ENCODE measurements at regions not wholly inside any gene's neighbourhood (a gene's known extent, or its start where the extent isn't known, plus 50 kb on each side); places are given as distances from the start of the nearest gene placed in this dataset.
"Not testable (repeated sequence)": the region's sequence is repeated elsewhere in the genome, so short reads cannot be mapped to it uniquely, and the experiment has no call there.

DNA sequence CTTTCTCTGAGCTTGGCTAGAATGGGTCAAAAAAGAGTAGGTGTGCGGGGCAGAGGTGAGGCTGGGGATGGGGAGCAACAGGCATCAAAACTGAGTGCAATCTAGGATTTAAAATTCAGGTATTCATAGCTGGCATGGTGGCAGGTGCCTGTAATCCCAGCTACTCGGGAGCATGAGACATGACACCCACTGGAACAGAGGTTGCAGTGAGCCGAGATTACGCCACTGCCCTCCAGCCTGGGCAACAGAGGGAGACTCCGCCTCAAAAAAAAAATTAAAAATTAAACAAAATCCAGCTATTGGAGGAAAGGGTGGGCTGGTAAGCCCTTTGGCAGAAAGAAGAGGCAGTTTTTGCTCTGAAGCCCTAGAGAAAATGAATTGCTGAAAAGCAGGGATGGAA lies 485.8 kb upstream of the PROK2 start:
- POLR2A ChIA-PET (ENCODE audit: low non-redundant PET): interaction anchor here (0.6 kb wide), 1 partner anchor 82 kb away, joined by 3 read pairs; no protein-coding TSS in a partner anchor
- DNase-seq (ENCODE audit: low spot score): no peak
- CTCF ChIA-PET: interaction anchor here (0.7 kb wide), 1 partner anchor 9 kb away, joined by 3 read pairs; no protein-coding TSS in a partner anchor
- H3K27ac ChIP-seq: peak overlapping the region; percentile 70
- TF ChIP-seq, protein P1, sequence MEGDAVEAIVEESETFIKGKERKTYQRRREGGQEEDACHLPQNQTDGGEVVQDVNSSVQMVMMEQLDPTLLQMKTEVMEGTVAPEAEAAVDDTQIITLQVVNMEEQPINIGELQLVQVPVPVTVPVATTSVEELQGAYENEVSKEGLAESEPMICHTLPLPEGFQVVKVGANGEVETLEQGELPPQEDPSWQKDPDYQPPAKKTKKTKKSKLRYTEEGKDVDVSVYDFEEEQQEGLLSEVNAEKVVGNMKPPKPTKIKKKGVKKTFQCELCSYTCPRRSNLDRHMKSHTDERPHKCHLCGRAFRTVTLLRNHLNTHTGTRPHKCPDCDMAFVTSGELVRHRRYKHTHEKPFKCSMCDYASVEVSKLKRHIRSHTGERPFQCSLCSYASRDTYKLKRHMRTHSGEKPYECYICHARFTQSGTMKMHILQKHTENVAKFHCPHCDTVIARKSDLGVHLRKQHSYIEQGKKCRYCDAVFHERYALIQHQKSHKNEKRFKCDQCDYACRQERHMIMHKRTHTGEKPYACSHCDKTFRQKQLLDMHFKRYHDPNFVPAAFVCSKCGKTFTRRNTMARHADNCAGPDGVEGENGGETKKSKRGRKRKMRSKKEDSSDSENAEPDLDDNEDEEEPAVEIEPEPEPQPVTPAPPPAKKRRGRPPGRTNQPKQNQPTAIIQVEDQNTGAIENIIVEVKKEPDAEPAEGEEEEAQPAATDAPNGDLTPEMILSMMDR (conservative IDR thresholded peaks at IDR 0.05; ENCODE audit: low read depth): no peak

DNA sequence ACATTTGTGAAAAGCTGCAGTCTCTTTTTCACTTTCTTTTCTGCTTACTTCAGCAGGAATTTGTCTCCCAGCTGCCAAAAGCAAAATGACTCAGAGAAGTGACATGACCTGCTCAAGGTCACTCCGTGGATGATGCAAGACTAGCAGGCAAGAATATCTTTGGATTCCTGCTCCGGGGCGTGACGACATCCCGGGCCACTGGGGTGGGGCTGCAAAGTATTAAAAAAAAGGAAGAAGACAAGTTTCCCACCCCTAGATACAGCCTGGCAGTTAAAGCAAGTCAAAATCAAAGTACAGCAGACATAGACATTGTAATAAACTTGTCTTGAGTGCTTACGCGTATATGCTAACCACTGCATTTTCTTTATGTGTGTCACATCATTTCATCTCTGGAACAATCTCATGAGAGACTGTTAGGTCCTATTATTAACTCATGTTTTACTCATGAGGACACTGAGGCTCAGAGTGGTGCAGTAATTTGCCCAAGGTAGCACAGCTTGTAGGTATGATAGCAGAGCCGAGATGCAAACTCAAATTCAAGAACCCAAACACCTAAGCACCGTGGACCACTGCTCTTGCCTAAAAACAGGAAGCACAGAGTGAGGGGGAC lies 485.2 kb upstream of the PROK2 start:
- ChIA-PET CTCF (interaction anchor here (0.6 to 0.7 kb wide), 3 partner anchors 10 to 1493 kb away, joined by 3 to 11 read pairs (median 3); no protein-coding TSS in a partner anchor), POLR2A (ENCODE audit: low non-redundant PET) (no interaction called here)
- TF ChIP-seq, protein P1 (conservative IDR thresholded peaks at IDR 0.05; ENCODE audit: low read depth): no peak
- peak overlapping the region; percentile 70 for H3K27ac ChIP-seq
- DNase-seq (ENCODE audit: low spot score): peak; percentile 58

DNA sequence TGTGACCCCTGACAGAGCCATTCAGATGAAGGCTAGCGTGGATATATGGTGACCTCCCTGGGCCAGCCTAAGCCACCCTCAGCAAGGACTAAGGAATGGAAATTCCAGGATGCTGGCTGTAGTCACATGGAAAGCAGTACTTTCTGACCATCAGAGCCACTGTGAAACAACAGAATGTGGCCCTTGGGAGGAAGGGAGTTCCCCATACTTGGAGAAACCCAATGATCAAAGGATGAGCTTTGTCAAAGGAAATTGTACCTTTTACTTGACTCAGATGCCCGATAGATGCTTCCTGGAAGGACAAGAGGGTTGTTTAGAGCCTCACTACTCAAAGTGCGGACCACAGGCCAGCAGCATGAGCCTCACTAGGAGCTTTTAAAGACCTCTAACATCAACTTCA lies 484.5 kb upstream of the PROK2 start:
- POLR2A ChIA-PET (ENCODE audit: low non-redundant PET): no interaction called here
- H3K27ac ChIP-seq: peak overlapping the region; percentile 70
- no peak for DNase-seq (ENCODE audit: low spot score)
- CTCF ChIA-PET: interaction anchor here (0.5 to 0.6 kb wide), 2 partner anchors 114 to 1492 kb away, joined by 4 to 11 read pairs; no protein-coding TSS in a partner anchor
- TF ChIP-seq, protein P1 (conservative IDR thresholded peaks at IDR 0.05; ENCODE audit: low read depth): no peak

DNA sequence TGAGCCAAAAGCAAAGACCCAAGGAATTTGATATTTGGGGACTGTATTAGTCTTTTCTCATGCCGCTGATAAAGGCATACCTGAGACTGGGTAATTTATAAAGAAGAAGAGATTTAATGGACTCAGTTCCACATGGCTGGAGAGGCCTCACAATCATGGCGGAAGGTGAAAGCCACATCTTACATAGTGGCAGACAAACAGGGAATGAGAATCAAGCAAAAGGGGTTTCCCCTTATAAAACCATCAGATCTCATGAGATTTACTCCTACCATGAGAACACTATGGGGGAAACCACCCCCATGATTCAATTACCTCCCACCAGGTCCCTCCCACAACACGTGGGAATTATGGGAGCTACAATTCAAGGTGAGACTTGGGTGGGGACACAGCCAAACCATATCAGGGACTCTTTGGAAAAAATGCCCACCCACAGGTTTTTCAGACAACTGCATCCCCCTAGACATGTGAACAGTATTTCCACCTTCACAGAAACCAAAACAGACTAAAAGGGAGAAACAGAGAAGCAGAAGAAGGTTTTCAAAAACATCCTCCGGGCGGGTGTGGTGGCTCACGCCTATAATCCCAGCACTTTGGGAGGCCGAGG lies 482.1 kb upstream of the PROK2 start:
- CTCF ChIA-PET; DNase-seq (ENCODE audit: low spot score); H3K27ac ChIP-seq; POLR2A ChIA-PET (ENCODE audit: low non-redundant PET): not testable (repeated sequence)

DNA sequence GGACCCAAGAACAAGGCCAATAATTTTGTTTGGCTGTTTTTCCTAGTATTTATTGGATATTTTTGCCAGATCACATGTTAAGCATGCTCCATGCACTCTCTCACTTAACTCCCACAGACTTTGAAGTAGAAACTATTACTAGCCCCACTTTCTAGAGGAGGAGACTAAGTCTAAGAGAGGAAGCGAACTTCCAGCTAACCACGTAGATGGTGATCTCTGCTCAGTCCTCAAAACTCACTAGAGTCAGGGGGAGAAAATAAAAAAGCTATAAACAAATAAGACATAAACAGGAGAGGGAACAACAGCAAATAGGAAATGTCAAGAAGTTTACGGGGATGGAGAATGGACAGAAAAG lies 481.0 kb upstream of the PROK2 start:
- ChIA-PET POLR2A (ENCODE audit: low non-redundant PET) (no interaction called here), CTCF (no interaction called here)
- TF ChIP-seq, protein P1 (conservative IDR thresholded peaks at IDR 0.05; ENCODE audit: low read depth): no peak
- no peak for DNase-seq (ENCODE audit: low spot score)
- H3K27ac ChIP-seq: no peak overlapping the region

DNA sequence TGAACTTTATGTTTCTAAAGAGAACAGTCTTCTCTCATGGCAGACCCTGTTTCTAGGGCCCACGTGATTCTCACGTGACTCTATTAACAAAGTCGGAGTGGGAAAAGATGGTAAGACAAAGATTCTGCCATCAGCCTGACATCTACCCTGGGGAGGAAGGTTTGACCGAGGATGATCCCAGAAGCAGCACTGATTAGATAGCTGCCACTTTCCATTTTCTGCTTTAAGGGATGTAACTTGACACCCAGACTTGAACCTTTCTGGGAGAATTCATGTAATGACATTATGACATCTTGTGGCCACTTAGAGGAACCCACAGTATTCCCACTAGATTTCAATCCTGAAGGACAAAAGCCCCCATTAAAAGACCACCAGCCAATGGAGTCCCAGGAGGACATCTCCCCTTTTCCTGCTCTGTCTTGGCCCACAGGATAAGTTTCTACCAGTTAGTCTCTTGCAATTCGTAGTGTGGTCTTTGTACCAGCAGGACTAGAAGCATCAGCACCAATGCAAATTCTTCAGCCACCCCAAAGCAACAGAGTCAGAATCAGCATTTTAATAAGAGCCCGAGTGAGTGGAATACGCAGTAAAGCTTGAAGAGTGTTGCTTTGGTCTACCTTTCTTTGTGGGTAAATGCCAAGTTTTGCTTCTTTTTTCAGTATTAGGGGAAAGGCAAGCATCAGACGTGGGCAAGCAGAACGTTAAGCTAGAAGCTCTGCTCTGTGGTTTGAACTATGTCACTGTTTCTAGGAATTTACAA lies 480.5 kb upstream of the PROK2 start:
- no peak overlapping the region for H3K27ac ChIP-seq
- DNase-seq (ENCODE audit: low spot score): no peak
- CTCF ChIA-PET: no interaction called here
- TF ChIP-seq, protein P1 (conservative IDR thresholded peaks at IDR 0.05; ENCODE audit: low read depth): no peak
- POLR2A ChIA-PET (ENCODE audit: low non-redundant PET): no interaction called here
